GM18511 (cell line): ENCODE measurements at regions not wholly inside any gene's neighbourhood (a gene's known extent, or its start where the extent isn't known, plus 50 kb on each side); places are given as distances from the start of the nearest gene placed in this dataset.

Experiments
- ATAC-seq: cut with Tn5 transposase; IDR thresholded peaks from one replicate; pipeline ENCODE4 v1.9.1; 2021; ENCODE audit warnings: mild to moderate bottlenecking, moderate library complexity; ENCODE audit not compliant: unreplicated experiment

- no peak for ATAC-seq
Observed at GRCh38 chr2:12325806-12326205, 390.9 kb upstream of the TRIB2 start.

DNA sequence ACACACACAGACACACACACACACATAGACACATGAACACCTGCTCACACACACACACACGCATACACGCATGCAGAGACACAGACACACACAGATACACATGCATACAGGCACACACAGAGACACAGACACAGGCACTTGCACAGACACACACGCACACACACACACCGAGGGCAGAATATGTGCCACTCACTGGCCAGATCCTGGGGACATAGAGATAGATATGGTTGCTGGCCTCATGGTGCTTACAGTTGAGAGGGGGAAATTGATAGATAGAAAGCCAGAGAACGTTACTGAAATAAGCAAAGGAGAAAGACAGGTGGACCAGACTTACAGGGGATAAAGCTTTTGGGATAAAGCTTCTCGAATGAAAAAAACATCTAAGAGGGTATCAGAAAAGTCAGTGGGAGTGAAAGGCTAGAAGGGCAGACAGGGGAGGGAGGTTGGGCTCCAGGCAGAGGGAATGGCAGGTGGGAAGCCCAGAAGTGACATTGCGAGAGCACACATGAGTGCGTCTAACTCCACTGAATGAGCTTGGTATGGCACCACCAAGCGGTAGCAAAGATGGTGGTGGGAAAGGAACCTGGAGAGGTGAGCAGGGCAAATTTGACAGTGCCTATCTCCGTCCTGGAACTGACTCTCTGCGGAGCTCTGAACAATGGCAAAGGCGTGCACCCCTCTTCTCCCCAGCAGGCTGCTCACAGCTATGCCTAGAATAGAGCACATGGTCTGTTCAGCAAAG lies 390.1 kb upstream of the TRIB2 start:
- ATAC-seq, result no peak

- no peak for ATAC-seq
Observed at GRCh38 chr2:12330916-12331315, 385.8 kb upstream of the TRIB2 start.

- no peak for ATAC-seq
Observed at GRCh38 chr2:12331698-12332097, 385.0 kb upstream of the TRIB2 start.

GRCh38 chr2:12333293-12333692 lies 383.4 kb upstream of the TRIB2 start:
- no peak for ATAC-seq

- no peak for ATAC-seq
Observed at GRCh38 chr2:12334412-12334966, 382.2 kb upstream of the TRIB2 start.

GRCh38 chr2:12335131-12335530 lies 381.6 kb upstream of the TRIB2 start:
- no peak for ATAC-seq

DNA sequence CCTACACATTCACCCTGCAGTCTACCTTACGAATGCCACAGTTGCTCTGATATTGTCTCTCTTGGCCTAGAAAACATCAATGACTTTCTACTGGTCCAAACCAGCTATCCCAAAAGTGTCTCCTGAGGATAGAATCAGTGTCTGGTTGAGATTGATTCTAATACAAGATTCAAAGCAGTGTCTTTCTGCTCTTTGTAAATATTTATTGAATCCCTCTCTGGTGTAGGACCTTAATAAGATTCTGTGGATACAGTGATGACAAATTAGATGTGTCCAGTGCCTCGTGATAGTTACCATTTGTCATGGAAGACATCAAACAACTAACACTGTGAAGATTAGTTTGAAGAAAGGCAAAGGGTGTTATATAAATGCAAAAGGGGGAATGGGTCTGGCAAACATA lies 380.7 kb upstream of the TRIB2 start:
- ATAC-seq, result no peak

- ATAC-seq, result no peak
Observed at GRCh38 chr2:12338946-12339697, 377.6 kb upstream of the TRIB2 start.

DNA sequence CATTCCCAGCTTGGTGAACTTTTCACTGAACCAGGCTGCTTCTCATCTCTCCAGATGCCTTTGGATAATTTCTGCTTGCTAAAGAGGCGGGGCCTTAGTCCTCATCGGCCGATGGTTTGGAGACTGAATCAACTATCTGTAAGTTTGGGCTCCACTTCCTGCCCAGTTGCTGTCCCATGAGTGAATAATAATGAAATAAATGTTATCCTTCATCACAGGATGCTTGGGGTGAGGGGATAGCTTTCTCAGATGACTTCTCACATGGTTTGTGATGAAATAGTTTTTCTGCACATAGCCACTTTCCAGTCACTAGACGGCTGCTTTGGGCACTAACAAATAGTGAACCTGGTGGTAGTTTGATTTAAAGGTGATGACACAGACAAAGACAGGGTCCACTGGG lies 376.6 kb upstream of the TRIB2 start:
- no peak for ATAC-seq

- ATAC-seq, result no peak
Observed at GRCh38 chr2:12341215-12341614, 375.5 kb upstream of the TRIB2 start.

DNA sequence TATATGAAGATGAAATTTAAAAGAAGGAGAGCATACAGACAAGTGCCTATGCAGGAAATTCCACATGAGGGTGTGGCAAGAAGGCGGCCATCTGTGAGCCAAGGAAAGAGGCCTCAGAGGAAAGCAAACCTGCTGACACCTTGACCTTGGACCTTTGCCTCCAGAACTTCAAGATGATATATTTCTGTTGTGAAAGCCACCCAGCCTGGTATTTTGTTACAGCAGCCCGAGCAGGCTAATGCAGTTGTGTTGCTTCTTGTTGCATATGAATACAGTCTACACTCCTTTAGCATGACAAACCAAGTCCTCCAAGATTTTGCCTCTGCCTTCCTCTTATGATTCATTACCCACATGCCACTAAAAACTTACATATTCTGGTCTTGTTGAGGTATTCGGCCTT lies 374.8 kb upstream of the TRIB2 start:
- no peak for ATAC-seq

DNA sequence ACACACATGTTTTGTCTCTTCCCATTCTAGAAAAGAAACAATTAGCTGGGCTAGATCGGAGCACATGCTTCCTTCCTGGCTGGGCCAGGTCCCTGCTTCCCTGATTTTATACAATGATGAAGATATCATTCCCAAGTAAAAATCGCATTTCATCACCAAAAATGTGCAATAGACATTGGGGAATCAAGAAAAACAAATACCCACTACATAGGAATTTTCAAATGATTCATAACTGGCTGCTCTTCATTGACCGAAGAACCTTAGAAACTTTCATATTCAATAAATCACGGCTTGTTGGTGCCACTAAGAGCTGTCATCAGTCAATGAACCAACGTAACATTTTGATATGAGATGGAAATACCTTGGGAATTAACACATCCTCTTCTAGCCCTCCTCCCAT lies 373.6 kb upstream of the TRIB2 start:
- no peak for ATAC-seq

DNA sequence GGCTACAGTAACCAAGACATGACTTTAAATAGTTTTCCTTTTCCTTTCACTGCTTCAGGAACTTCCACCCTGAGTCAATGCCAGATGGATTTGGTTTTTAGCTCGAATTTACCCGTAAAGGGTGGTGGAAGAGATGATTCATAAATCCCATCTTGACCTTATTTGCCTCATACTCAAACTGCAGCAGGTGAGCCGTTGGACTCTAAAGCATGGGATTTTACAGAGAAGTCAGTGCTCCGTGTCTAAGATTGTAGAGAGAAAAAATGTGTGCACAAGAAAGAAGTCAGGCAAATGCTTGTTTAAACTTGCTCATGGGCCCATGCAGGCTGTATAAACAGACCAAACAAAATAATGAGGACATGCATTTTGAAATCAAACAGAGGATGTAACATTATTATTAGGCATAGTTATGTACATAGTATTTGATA lies 369.7 kb upstream of the TRIB2 start:
- ATAC-seq, result no peak

GRCh38 chr2:12348216-12348615 lies 368.5 kb upstream of the TRIB2 start:
- ATAC-seq, result no peak

DNA sequence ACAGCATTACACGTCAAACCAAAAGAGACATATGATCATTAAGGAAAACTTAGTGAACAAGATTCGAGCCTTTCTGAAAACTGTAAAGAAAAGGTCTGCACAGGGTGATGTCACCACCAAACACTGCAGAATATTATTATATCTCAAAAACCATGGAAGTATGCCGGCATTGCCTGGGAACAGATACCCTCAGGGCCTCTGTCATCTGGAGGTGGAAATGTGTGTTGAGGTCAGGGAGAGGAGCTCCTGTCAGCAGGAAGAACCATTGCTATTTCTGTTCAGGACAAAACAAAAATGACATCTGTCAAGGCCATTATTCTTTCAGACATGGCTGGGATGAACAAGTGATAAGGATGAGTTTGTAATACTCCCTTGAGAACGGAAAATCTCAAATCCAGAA lies 365.9 kb upstream of the TRIB2 start:
- ATAC-seq, result no peak

DNA sequence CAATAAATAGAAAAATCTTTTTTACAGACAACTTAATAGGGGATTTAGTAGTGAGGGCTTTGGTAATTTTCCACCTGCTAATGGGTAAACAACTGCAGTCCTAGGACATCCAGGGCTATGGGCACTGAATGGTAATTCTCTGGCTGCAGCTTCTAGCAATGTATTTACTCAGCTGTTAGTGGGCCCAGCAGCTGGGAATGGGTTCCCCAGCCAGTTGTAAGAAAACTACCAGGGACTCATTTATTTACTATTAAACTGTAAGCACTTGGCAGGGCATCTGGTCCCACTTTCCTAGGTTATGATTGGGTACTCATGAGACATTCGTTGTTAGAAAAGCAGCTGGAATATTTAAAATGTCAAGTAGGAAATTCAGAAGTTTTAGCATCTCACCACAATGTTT lies 363.8 kb upstream of the TRIB2 start:
- no peak for ATAC-seq

- ATAC-seq, result no peak
Observed at GRCh38 chr2:12361506-12361905, 355.2 kb upstream of the TRIB2 start.

DNA sequence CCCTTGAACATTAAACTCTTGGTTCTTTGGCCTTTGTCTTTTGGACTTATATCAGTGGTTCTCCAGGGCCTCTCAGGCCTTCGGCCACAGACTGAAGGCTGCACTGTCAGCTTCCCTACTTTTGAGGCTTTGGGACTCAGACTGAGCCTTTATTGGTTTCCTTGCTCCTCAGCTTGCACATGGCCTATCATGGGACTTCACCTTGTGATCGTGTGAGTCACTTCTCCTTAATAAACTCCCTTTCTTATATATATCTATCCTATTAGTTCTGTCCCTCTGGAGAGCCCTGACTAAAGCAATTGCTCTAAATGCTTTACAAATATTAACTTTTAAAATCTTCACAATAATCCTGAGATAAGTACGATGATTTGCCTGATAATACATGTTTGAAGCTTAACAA lies 353.6 kb upstream of the TRIB2 start:
- ATAC-seq, result no peak

DNA sequence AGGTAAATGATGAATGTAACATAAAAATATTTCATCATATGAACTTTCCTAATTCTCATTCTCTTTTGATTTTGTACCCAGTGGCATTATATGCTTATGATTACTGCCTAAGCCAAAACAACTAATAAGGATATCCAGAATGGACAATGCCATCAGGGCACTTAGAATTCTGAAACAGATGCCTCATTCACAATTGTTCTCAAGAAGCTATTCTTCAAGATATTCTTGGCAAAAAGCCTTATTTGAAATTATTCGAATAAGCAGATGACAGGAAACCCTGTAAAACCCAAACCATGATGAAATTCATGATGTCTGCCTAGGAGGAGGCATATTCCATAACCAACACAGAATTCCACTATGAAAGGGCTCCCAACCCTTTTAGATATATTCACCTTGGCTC lies 353.2 kb upstream of the TRIB2 start:
- no peak for ATAC-seq

DNA sequence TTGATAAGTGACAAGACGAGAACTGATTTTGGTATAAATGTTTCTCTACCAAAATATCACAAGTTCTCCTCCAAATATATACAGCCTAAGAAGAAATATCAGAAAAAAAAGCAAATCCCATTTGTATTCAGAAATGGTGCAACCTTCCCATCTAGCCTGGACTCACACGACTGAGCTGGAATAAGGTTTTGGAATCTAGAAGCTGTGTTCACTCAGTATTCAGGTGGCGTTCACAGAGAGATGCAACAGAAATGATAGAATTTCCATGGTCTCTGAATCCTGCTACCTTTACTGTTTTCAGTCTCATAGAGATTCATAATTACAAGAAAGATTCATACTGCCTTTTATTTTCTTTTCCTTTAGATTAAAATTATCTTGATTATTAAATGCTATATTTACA lies 347.2 kb upstream of the TRIB2 start:
- no peak for ATAC-seq

DNA sequence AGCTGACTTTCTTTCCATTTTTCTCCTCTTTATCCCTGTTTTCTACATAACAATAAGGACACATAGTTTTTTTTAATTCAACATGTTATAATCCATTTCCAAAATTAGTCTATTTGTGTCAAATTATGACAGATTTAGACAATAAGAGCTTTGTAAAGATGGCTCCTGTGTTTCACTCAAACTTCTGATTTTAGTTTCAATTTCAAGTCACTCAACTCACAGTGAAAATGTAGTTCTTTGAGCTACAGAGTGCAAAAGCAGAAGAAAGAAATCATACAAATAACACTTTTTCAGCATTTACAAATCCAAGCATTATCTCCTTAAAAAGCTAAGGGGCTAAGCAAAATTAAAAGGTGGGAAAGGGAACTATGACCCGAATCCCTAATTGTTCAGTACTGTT lies 340.7 kb upstream of the TRIB2 start:
- no peak for ATAC-seq
